HG02885 (cell line): ENCODE measurements at regions not wholly inside any gene's neighbourhood (a gene's known extent, or its start where the extent isn't known, plus 50 kb on each side); places are given as distances from the start of the nearest gene placed in this dataset.
A peak's percentile ranks its signal among the peaks of the same experiment; 100 is the strongest.

Experiments
- ATAC-seq: cut with Tn5 transposase; IDR thresholded peaks from one replicate; pipeline ENCODE4 v1.9.1; 2021; ENCODE audit warnings: mild to moderate bottlenecking; ENCODE audit not compliant: unreplicated experiment, poor library complexity

DNA sequence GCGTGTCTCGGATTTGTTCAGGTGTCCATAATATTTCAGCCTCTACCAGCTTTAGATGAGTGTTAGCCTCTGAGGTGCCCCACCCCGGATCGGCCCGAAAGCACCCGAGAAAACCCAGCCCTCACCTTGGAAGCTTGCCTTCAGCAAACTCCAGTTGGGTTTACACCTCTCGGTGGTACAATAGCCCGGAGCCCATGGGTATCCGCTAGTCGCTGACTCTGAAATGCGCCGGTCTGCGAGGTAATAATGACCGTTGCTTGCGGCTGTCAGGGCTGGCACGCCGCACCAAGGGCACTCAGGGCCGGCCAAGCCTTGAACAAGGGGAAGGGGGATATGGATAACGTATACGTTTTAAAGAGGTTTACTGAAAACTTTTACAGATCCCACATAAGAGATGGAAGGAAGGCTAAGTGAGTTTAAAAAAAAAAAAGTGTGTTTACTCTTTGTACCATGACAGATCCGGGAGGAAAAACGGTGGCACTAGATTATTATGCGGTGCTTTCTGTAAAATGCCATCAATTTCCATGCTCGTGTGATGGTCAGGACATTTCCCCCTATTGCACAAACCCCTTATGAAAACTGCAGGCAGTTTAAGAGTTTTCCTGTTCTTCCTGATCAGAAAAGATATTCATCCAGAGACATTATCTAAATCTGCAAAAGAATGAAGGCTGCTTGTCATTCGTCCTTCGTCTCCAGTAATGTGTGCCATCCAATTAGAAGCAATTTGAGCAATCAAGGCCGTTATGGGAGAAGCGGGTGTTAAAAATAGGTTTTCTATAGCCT is 124.2 kb downstream of the TMEM161B start:
- ATAC-seq, result no peak

- no peak for ATAC-seq
Measured at GRCh38 chr5:88143693-88144218, 124.9 kb downstream of the TMEM161B start.

DNA sequence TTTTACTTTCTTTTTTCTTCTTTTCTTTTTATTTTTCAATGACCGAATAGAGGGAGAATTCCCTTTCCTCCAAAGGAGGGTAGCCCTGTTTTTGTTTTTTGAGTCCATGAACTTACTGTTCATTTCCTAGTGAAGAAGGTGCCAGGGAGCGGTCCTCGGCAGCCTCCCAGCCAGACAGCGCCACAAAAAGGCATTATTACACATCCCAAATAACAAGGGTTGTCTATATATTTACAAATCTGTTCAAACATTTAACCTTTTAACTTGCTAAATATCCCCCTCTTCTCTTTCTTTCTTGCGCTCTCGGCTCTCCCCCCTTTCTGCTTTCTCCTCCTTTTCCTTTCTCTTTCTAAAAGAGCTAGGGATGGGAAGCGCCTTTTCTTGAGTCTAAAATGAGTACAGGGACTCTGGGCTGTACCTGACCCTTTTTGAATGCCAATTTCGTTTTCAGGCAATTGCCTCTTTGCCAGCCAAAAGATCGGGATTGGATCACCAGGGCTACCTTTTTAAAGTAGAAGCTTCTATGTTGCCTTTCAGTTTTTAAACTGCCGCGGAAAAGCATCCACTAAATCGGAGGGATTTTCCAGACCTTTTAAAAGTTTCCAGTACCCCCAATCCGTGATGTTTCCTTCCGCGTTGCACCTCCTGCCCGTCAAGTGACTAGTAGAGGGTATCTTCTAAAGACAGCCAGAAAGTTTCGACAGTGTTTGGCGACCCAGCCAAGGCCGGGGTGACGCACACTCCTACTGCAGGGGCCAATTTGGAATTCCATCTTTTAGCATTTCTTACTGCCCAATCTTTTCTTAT is 125.6 kb downstream of the TMEM161B start:
- ATAC-seq, result no peak

- ATAC-seq, result no peak
Measured at GRCh38 chr5:88142636-88142885, 126.1 kb downstream of the TMEM161B start.

GRCh38 chr5:88140856-88141752 is 127.5 kb downstream of the TMEM161B start:
- ATAC-seq, result peak; percentile 87

DNA sequence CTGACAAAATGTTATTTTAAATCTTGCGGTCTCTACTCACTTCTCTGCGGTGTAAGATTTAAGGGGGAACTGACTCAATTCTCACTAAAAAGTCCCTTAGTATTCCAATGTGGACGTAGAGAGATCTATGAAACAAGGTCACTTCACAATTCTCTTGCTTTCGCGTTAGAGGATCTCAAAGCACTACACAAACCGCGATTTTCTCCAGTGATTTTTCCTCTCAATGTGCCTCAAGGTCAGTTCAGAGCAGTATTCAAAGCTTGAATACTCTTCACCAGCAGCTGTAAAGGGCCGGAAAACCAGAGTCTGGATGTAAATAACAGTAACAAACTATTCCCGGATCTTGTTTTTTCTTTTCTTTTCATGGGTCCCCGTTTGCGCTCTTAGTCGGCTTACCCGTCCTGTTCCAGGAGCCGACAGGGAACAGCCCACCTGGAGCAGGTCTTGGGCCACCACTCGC is 128.2 kb downstream of the TMEM161B start:
- no peak for ATAC-seq

GRCh38 chr5:88130211-88130815 is 138.3 kb downstream of the TMEM161B start:
- no peak for ATAC-seq

- no peak for ATAC-seq
Measured at GRCh38 chr5:88128813-88129212, 139.8 kb downstream of the TMEM161B start.

DNA sequence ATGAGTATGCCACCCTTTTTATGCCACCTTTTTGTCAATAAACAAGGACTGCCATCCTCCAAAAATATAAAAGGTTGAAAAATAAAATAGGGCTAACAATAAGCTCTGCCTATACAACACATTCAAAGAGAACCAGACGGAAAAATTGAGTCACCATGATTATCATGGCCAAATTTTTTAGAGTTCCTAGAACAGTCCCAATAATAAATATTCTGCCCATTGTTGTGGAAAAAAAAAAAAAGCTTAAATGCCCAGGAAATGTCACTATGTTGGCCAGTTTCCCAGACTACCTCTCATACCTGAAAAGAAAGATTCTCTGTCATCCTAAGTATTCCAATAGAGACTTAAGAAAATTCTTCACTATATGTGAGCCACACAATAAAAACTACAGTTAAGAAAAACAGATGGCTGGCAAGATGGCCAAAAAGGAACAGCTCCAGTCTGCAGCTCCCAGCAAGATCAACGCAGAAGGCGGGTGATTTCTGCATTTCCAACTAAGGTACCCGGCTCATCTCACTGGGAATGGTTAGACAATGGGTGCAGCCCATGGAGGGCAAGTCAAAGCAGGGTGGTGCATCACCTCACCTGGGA is 149.0 kb downstream of the TMEM161B start:
- no peak for ATAC-seq

DNA sequence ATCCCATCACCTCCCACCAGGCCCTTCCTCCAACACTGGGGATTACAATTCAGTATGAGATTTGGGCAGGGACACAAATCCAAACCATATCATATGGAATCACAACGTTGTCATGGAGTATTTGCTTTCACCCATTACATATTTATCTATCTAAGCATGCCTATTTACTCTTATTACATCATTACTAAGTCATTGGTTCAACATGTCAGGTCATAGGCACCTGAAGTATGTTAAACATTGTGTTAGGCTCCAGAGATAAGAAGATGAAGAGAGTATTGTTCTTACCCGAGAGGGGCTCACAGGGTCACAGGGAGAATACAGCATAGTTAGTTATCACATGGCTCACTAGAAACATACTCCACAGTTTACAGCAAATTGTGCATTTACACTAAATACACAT is 150.5 kb downstream of the TMEM161B start:
- ATAC-seq, result no peak

DNA sequence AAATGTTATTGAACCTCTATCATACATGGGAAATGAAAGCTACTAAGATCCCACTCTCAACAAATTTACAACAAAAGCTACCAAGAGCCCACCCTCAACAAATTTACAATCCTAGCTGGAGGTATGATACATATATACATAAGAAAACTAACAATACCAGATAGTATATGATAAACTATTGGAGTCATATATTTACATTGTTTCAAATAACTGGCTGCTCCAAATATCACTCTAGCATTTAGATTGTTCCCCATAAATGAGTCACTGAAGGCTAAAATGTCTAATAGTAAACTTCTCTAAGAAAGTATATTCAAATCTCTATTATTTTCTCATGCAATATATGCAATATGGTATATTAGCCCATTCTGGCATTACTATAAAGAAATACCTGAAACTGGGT is 151.1 kb downstream of the TMEM161B start:
- ATAC-seq, result no peak

GRCh38 chr5:88116396-88116795 is 152.2 kb downstream of the TMEM161B start:
- ATAC-seq, result no peak

- no peak for ATAC-seq
Measured at GRCh38 chr5:88115211-88115610, 153.4 kb downstream of the TMEM161B start.

DNA sequence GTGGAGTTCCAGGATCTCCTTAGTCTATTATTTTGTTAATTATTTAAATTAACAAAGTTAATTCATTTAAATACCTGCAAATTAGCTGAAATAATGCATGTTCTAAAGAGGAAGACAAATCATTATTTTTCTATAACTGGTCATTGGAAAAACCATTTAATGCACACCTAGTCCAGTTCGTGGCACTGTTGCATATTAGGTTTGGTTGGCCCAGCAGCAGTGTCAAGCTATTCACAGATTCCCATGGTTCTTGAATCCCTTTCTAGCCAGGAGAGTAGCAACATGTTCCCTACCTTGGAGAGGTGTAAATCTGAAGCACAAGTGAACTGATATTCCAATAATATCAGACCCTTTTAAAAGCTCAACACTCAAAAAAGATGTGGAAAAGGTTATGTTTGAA is 155.2 kb downstream of the TMEM161B start:
- no peak for ATAC-seq

DNA sequence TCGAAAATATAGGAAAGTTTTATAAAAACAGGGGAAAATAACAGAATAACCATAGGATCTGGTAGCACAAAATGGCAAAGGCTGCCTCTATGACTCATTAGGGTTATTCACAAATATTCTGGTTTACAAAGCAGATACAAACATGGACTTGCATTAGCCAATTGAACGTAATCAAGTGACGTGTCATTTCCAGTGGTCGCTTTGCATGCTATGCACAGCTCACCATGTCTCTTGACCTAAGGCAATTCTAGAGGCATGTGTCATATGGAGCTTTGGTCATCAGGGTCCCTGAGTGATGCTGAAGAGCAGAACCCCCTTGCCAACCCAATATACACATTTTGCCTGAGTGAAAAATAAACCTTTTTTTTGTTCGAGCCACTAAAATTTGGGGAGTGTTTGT is 158.8 kb downstream of the TMEM161B start:
- no peak for ATAC-seq

DNA sequence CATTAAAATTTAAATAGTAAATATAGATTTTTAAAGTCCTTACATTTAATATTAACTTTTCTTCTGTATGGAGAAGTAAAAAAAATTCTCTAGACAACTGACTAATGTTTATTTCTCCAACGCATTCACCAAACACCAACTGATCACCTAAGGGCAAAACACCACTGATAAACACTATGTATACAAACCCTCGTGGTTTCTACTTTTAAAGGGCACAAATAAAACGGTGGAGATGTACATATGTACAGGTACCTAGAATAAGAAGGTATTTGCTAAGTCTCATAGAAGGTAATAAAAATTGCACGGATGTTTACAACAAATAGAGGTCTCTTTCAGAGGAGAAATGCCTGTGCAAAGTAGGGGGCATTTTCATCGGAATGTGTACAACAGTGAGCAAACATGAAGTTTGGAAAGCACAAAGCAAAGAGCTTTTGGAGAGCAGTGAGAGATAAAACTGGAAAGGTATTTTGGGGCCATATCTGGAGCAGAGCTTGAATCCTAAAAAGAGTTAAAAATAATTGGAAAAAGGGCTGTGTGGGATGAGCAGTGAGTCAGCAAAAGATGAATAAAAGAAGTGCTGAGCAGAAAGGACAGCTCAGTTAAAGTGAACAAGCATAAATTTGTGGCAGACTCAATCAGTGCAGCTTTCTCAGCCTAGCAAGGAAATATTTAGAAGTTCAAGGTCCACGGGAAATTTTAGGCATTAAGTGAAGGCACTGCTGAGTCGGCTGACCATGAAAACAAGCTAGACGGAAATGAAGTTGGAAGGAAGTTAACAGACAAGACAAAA is 160.0 kb downstream of the TMEM161B start:
- no peak for ATAC-seq

- no peak for ATAC-seq
Measured at GRCh38 chr5:88094906-88095496, 173.6 kb downstream of the TMEM161B start.

DNA sequence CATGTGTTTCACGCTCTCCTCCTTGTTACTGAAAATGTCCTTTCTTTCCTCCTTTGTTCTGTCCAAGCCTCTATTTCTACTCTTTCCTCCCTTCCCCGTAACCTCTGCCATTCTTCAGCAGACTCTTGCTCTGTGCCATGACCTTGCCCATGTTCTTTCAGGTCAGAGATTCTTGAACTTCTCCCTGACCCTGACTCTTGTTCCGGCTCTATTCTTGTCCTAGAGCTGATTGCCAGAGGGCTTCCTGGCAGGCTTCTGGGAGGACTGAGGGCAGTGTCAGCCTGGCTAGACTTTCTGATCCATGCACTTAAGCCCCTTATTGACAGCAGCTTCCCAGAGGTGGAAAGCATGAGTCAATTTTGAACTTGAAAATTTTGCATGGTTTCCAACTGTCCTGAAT is 174.2 kb downstream of the TMEM161B start:
- ATAC-seq, result peak; percentile 9

DNA sequence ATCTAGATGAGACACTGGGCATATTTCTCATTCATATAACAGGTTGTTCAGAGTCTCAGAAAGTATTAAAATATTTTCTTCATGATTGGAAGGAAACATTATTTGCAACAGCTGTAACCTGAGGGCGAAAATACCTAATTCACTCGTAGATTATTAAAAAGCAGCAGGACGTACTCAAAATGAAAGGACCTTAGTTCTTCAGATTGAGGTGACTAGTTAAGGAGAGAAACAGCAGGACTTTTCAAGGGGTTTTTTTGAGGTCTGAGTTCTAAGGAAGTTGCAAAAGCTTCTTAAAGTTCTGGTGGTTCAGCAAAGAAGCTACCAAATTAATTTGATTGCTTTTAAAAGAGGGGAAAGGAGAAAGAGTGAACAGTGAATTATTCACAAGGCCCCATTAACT is 174.9 kb downstream of the TMEM161B start:
- ATAC-seq, result peak; percentile 48
